Transverse colon (tissue), 3 donors: ENCODE measurements at regions not wholly inside any gene's neighbourhood (a gene's known extent, or its start where the extent isn't known, plus 50 kb on each side); places are given as distances from the start of the nearest gene placed in this dataset.

Source experiments
- EP300 ChIP-seq: sonication (generic); formaldehyde crosslinking; IDR thresholded peaks from one replicate; pipeline ENCODE4 v1.6.1; 2017; ENCODE audit warnings: antibody characterized with exemption, low read depth
- POLR2A ChIP-seq: fragments of 450-650 bp; IDR thresholded peaks from one replicate; pipeline ENCODE4 v1.6.1; 2016; ENCODE audit warnings: antibody characterized with exemption, mild to moderate bottlenecking, moderate library complexity
- TF ChIP-seq, protein P1 (sequence below), 5 experiments: fragments of 200-600 bp in 3 of 5; fragments of 450-650 bp in 2 of 5; sonication (generic) in 3 of 5; IDR thresholded peaks; 1 replicate in 2 of 5; 2 replicates in 3 of 5; pipeline ENCODE4 v1.5.1; 2016 to 2017; ENCODE audit warnings: antibody characterized with exemption in 5 of 5, inconsistent platforms in 3 of 5, mild to moderate bottlenecking in 2 of 5, moderate library complexity in 1 of 5

DNA sequence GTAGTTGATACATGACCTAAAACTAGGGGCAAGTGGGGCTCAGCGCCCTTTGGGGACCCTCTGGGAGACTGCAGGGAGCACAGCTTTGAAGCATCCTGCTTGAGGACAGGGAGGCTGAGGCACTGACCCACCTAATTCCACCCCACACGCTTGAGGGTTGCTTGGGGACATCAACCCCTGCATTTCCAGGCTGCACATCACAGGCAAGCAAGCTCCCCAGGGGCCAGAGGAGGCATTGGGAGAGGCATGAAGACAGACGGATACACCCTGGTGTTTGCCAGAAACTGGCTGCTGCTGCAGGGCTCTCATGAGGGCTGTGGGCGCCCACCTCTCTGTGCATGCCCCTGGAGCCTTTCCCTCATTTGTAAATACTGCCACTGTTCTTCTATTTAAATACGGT lies 99.3 kb downstream of the ABHD5 start:
- TF ChIP-seq POLR2A (no peak), EP300 (no peak)
- TF ChIP-seq, protein P1, sequence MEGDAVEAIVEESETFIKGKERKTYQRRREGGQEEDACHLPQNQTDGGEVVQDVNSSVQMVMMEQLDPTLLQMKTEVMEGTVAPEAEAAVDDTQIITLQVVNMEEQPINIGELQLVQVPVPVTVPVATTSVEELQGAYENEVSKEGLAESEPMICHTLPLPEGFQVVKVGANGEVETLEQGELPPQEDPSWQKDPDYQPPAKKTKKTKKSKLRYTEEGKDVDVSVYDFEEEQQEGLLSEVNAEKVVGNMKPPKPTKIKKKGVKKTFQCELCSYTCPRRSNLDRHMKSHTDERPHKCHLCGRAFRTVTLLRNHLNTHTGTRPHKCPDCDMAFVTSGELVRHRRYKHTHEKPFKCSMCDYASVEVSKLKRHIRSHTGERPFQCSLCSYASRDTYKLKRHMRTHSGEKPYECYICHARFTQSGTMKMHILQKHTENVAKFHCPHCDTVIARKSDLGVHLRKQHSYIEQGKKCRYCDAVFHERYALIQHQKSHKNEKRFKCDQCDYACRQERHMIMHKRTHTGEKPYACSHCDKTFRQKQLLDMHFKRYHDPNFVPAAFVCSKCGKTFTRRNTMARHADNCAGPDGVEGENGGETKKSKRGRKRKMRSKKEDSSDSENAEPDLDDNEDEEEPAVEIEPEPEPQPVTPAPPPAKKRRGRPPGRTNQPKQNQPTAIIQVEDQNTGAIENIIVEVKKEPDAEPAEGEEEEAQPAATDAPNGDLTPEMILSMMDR (IDR thresholded peaks at IDR 0.05) = no peak
